NCI-H2227 (cell line): ENCODE measurements at regions not wholly inside any gene's neighbourhood (a gene's known extent, or its start where the extent isn't known, plus 50 kb on each side); places are given as distances from the start of the nearest gene placed in this dataset.
"Not testable (repeated sequence)": the region's sequence is repeated elsewhere in the genome, so short reads cannot be mapped to it uniquely, and the experiment has no call there.

Experiments
- DNase-seq: peaks from one replicate; lab custom pipeline; 2025; ENCODE audit not compliant: unreplicated experiment; lab: John Stamatoyannopoulos, UW

DNA sequence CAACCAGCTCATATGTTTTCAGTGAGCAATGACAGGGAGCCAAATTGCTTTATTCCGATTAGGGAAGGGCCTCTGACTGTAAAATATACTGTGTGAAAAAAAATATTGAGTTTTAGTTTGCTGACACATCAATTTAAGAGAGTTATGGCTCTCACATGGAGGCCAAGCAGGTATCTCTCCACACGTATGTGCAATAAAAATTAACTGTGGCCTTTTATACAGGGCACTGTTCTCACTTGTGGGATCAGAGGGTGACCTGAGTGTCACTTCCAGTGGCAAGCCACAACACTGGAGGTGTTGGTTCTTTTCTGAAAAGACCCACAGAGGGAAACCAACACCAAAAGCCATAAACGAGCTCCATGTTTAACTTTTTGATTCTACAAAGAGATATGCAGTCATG is 462.8 kb downstream of the MID1IP1 start:
- DNase-seq: no peak

DNA sequence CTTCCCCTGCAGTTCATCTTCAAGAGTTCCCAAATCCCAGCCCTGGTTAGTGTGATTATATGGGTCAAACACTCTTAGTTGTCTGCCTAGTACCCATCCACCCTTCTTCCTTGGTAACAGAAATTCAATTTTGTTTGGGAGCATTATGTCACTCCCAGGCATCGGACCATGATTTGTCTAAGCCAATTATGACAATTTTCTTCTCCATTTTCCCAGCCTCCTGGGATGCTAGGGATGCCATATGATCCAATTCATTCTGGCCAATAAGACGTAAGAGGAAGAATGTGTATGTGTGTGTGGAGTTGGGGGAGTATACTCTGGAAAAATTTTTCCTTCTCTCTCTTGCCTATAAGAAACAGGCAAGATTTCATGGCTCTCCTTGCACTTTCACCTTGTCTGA is 465.9 kb downstream of the MID1IP1 start:
- DNase-seq: no peak

DNA sequence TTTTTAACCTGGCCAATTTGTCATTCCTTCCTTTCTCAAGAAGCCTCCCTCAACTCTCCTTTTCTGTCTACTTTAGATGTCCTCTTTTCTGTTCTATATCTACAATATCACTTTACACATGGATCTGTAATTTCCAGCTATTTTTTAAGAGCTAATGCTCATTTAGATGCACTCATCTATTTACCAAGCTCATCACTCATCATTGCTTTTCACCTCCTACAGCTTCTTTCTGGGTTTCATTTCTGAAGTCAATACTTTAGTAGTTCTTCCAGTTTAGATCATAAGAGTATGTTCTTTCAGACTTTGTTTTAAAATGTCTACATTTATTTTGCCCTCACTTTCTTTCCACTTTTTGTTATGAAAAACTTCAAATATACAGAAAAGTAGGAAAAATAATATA is 466.9 kb downstream of the MID1IP1 start:
- DNase-seq: no peak

DNA sequence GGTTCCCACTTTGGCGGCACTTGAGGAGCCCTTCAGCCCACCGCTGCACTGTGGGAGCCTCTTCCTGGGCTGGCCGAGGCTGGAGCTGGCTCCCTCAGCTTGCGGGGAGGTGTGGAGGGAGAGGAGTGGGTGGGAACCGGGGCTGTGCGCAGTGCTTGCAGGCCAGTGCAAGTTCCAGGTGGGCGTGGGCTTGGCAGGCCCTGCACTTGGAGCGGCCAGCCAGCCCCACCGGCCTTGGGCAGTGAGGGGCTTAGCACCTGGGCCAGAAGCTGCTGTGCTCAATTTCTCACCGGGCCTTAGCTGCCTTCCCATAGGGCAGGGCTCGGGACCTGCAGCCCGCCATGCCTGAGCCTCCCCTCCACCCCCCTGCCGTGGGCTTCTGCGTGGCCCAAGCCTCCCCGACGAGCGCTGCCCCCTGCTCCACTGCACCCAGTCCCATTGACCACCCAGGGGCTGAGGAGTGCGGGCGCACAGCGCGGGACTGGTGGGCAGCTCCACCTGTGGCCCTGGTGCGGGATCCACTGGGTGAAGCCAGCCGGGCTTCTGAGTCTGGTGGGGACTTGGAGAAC is 474.3 kb downstream of the MID1IP1 start:
- no peak for DNase-seq

DNA sequence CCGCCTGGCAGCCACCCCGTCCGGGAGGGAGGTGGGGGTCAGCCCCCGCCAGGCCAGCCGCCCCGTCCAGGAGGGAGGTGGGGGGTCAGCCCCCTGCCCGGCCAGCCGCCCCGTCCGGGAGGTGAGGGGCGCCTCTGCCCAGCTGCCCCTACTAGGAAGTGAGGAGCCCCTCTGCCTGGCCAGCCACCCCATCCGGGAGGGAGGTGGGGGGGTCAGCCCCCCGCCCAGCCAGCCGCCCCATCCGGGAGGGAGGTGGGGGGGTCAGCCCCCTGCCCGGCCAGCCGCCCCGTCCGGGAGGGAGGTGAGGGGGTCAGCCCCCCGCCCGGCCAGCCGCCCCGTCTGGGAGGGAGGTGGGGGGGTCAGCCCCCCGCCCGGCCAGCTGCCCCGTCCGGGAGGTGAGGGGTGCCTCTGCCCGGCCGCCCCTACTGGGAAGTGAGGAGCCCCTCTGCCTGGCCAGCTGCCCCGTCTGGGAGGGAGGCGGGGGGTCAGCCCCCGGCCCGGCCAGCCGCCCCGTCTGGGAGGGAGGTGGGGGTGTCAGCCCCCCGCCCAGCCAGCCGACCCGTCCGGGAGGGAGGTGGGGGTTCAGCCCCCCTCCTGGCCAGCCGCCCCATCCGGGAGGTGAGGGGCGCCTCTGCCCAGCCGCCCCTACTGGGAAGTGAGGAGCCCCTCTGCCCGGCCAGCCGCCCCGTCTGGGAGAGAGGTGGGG is 476.6 kb downstream of the MID1IP1 start:
- not testable (repeated sequence) for DNase-seq

DNA sequence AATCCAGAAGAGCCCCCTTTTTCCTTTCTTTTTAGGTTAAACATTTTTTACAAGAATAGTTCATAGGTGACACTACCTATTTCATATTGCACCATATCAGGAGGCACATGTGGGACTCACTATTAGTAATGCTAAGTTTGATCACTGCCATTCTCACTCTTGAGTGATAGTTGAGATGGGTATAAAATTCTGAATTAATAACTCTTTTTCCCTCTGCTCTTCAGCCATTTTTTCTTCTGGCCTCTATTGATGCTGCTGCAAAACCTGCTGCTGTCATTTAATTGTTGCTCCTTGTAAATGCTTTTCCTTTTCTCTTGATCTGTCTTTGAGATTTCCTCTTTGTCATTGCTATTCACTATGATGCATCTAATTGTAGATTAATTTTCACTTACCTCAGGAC is 482.0 kb downstream of the MID1IP1 start:
- DNase-seq: no peak

DNA sequence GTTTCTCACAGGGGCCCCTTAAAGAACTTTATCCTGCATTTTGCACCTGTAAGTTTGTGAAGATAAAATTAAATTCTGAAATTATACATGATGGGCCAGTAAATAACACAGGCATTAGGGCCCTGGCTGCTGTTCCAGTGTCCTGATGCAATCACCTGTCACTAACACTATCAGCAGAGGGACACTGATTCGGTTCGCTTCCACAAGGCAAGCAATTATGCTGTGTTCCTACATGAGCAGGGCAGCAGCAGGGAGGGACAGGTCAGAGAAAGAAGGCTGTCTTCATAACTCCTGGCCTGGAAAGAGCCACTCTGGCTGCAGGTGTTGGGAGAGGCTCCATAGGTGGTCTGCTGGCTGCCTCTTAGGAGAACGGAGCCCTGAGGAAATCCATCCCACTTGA is 487.3 kb downstream of the MID1IP1 start:
- DNase-seq: peak; percentile 30

DNA sequence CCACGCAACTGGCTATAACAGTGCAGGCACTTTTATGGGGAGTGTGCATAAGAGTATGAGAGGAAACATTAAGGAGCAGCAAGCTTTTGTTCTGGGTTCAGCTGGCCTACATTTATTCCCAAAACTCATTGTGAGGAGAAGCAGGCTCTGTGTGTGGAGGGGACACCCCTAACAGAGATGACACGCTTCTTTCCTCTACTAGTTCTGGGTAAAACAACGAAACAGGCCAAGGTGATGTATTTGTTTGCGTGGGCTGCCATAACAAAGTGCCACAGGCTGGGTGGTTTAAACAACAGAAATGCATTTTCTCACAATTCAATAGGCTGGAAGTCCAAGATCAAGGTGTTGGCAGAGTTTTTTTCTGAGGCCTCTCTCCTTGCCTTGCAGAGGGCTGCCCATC is 488.6 kb downstream of the MID1IP1 start:
- DNase-seq: no peak

DNA sequence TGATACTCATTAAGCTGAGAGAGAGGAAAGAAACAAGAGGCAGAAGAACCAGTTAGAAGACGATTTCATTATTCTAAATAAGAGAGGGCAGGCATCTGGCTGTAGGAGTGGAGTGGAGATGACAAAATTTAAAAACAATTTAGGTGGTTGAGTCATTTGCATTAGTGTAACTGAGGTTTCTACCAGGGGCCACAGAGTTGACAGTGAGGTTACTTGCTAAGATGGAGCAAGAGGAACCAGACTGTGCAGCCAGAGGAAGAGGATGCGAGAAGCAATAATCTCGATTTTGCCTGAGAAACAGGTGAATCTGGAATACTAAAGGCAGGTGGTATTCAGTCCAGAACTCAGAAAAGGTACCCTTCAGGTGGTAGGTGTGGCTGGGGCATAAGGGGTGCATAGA is 491.9 kb downstream of the MID1IP1 start:
- no peak for DNase-seq

DNA sequence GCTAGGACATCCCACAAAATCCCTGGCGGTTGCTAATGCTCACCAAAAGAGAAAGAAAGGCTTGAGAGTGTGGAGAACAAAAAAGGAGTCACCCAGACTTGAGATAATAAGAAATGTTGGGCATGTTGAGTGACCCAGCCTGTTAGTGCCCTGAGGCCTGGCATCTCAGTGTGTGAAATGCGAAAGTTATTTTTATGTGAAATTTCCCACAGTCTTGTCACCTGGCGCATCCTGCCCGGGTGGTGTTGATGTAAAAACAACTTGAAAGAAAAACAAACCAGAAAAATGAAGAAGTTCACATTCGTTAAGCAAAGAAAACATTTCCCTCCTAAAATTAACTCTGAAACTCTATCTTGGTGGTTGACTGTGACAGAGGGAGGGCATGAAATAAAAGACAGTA is 495.2 kb downstream of the MID1IP1 start:
- no peak for DNase-seq

DNA sequence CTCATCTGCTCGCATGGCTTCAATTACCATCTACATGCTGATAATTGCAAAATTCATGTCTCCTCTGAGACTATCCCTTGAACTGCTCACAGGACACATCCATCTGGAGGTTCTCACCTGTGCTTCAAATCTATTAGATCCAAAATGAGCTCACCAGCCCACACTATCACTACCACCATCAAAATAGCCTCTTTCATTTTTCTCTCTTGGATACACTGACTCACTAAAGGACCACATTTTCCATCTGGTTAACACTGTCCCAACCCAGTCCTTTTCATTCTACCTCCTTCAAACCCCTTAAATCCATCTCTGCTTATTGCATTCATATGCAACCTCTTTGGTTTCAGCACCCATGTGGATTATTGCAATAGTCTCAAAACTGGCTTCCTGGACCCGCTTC is 497.6 kb downstream of the MID1IP1 start:
- DNase-seq: no peak

DNA sequence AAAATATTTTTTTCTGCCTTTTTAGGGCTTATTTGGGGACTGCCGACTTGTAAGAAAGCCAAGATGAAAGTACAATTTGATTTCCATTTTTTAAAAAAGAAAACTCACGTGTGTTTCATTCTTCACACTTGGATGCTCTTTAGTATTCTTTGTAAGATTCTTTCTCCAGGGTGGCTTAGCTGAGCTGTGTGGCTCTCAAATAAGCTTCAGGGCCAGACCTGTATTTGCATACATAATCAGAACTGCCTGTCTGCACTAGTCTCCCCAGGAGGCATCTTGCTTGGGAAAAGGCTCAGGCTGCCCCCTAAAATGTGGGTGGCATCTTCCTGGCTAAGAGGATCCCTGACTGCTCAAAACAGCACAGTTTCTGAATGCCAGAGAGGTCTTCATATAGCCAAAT is 498.4 kb downstream of the MID1IP1 start:
- no peak for DNase-seq

DNA sequence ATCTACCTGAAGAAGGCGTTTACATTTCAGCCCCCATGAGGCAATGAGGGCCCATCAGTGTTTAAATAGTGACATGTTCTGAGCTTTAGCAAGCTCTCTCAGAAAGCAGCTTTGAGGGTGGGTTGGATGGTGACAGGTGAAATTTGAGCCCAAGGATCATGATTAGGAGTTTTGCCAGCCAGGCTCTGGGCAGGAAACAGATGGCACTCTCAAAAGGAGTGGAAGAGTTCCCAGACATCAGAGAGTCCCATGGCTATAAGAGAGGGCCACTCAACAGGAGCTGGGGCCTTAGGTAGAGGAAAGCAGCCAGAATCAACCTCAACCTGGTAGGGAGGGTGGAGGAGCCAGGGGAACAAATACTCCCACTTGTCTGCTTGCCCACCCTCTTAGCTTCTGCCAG is 499.8 kb downstream of the MID1IP1 start:
- no peak for DNase-seq

DNA sequence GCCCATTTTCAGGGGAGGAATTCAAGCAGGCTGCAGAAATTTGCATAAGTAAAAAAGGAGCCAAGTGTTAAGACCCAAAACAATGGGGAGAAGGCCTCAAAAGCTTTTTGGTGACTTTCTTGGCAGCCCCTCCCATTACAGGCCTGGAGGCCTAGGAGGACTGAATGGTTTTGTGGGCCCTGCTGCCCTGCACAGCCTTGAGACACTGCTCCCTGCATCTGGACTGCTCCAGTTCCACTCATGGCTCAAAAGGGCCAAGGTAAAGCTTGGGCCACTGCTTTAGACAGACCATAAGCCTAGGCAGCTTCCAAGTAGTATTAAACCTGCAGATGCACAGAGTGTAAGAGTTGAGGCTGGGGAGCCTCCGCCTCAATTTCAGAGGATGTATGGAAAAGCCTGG is 501.6 kb downstream of the MID1IP1 start:
- DNase-seq: no peak

DNA sequence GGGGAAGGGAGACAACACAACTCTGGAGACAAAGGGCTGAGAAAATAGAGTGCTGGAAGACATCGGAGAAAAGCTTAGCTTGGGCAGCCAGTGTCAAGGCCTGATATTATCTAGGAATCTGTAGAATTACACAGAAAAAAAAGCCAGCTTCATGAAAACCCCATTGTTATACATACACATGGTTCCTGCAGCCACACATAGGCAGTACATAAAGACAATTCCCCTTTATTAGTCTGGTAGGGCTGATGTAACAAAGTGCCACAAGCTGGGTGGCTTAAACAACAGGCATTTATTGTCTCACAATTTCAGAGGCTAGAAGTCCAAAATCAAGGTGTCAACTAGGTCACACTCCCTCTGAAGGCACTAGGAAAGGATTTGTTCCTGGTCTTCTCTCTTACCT is 503.5 kb downstream of the MID1IP1 start:
- no peak for DNase-seq

DNA sequence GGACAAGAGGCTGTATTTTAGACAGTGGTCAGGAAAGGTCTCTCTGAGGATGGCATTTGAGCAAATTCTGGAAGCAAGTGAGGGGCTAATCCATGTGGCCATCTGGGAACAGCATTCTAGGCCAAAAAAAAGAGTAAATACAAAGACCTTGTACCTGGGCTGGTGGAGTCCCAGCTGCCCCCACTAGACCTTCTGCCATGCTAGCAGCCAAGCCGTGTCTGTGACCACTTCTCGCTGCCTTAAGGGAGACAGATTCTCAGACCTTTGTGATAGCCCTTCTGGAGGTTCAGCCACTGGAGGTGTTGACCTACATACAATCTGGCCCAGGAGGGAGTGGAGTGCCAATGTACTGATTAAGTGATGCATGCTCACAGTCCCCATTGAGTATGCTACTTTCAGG is 506.2 kb downstream of the MID1IP1 start:
- DNase-seq: no peak

DNA sequence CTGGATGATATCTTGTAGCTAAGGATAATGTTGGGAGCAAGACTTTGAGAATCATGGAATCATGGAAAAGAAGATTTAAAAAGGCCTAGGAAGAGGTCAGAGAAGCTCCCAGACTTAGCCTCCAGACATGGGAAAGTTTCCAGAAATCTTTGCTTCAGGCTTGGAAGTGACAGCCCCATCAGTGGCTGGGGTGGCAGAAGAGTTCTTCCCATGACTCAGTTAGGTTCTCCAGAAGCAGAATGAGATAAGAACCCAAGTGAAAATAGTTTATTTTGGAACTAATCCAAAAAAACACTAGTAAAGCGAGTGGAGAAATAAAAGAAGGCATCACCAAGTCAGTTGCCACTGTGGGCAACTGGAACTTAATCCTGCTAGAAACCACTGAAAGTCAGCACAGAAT is 506.9 kb downstream of the MID1IP1 start:
- no peak for DNase-seq

DNA sequence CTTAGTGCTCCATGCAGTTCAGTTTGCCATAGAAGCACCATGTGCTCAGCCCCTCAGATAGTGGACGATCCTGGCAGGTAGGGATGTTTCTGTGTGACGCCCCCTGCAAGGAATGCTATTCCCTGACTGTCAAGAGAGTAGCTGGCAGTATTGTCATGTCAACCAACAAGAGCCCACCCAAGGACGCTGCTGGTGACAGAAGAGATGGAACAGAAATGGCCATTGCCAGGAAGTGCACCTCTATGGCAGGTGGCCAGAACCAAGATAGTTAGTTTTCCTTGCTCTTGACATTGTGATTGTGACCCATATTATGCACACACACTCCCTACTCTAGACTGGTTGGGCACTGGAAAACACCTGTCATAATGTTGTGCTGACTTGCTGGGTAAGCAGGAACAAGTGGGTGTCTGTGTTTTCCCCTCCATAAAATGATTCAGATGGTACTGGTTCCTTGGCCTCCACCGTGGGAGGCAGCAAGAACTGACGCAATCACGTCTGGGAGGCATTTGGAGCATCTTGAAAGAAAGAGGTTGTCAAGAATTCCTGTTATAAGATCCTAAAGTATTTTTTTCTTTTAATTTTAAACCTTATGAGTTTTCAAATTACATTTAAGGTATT is 507.9 kb downstream of the MID1IP1 start:
- DNase-seq: no peak

DNA sequence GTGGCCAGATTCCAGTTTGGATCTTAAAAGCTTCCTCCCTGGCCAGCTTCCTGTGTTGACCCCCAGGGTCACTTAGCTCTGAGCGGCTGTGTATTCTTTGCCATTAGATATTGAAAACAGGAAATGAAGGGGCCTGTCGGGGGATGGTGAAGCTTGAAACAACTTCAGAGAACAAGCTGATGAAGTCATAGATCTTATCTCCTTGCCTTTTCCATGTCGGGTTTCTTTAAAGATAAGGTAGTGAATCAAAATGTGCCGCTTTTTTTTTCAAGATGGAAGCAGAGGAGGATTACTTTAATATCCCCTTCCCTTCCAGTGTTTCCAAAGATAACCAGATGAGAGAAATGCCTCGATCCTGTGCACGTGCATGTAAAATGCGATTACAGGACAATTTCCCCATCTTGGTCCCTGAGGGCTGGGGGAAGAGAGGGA is 508.5 kb downstream of the MID1IP1 start:
- DNase-seq: no peak

DNA sequence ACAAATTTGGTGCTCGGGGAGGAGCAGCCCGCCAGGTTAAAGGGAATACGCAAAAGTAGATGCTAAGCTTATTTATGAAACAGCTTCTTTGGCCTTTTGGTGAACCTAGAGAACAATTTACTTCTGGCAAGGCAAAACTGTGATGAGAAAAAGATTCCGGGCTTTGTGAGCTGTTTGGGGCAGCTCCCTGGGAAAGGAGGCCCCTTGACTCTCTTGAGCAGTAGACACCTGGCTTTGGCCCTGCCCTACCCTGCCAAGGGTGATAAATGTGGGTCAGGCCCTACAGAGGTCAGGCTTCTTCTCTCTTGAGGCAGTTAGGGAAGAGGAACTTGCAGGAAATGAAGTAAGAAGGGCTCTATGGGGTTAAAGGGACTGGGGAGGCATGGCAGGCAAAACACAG is 509.6 kb downstream of the MID1IP1 start:
- DNase-seq: no peak

DNA sequence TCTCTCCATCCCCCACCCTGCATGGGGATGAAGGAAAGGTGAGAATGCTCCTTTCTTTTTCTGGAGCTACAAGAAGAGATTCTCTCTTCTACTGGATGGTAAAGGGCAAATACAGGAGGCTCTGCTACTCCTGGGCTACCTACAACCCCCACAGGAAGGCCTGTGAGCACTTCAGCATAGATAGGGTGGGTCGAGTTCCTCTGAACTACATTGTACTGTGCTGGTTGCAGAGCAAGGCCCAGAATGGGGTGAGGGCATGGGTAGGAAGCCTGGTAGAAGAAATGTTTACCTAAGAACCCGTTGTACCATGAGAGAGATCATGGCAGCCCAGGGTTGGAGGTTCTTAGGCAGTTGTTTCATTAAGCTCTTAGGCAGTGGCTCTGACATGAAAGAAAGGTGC is 510.4 kb downstream of the MID1IP1 start:
- DNase-seq: no peak

DNA sequence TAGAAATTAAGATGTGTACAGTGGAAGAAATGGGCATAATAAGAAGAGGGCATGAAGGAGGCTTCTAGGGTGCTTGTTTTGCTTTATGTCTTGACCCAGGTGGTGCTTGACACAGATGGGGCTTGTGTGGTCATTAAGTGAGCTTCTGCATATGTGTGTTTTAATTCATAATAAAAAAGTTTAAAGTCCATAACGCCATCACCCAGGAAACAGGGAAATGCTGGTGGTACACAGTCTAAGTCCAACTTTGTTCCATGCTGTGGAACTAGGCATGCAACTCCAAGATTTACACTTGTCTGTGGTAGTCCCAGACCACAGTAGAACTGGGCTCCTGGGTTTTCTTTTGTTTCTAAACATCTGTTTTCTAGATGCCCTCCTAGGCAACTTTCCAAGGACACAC is 511.9 kb downstream of the MID1IP1 start:
- DNase-seq: no peak
